H1 (cell line): ENCODE measurements at regions not wholly inside any gene's neighbourhood (a gene's known extent, or its start where the extent isn't known, plus 50 kb on each side); places are given as distances from the start of the nearest gene placed in this dataset.

Source experiments
- CTCF ChIA-PET: fragments of 300-600 bp; sonication (Branson Sonifier 250); formaldehyde crosslinking; loops from one replicate; lab custom pipeline; 2021; ENCODE audit not compliant: partially characterized antibody; lab: Charles Lee
- POLR2A ChIA-PET: fragments of 300-600 bp; sonication (Branson Sonifier 250); formaldehyde crosslinking; loops from one replicate; lab custom pipeline; 2021; ENCODE audit warnings: inconsistent platforms; ENCODE audit not compliant: partially characterized antibody; lab: Charles Lee
- DNase-seq, 2 experiments: peaks; one replicate each; pipeline versions ENCODE4 v3.0.0 to v3.0.0-alpha.2; 2010 to 2022; ENCODE audit warnings: low spot score in 2 of 2, low read depth in 1 of 2, mixed read lengths in 1 of 2
- FAIRE-seq: peaks from 2 replicates; lab custom pipeline; 2011; peaks lifted over from hg19 to GRCh38; lab: Jason Lieb, UNC
- H2AFZ ChIP-seq: 2 replicates; pipeline ENCODE4 v1.8.1; 2012; ENCODE audit warnings: low read length, inconsistent platforms
- H2AK5ac ChIP-seq: 2 replicates; pipeline ENCODE4 v1.6.1; 2013; ENCODE audit warnings: low read depth, low read length
- H2BK120ac ChIP-seq: replicated peaks from 2 replicates; pipeline ENCODE3; 2013; ENCODE audit warnings: low read depth, low read length, inconsistent platforms
- H2BK12ac ChIP-seq: 2 replicates; pipeline ENCODE4 v1.6.1; 2013; ENCODE audit warnings: low read depth, low read length
- H2BK15ac ChIP-seq: 2 replicates; pipeline ENCODE4 v1.6.1; 2013; ENCODE audit warnings: low read length
- H2BK20ac ChIP-seq: 2 replicates; pipeline ENCODE4 v1.6.1; 2013; ENCODE audit warnings: low read length
- H2BK5ac ChIP-seq: 2 replicates; pipeline ENCODE4 v1.6.1; 2013; ENCODE audit warnings: low read depth, low read length
- H3K14ac ChIP-seq: 2 replicates; pipeline ENCODE4 v1.6.1; 2013; ENCODE audit warnings: inconsistent platforms; ENCODE audit not compliant: insufficient read length
- H3K18ac ChIP-seq: 2 replicates; pipeline ENCODE4 v1.6.1; 2013; ENCODE audit warnings: low read length; ENCODE audit errors: extremely low read depth
- H3K23ac ChIP-seq: 2 replicates; pipeline ENCODE4 v1.6.1; 2013; ENCODE audit warnings: inconsistent platforms; ENCODE audit not compliant: insufficient read length
- H3K23me2 ChIP-seq: 2 replicates; pipeline ENCODE4 v1.6.1; 2013; ENCODE audit warnings: low read depth, low read length
- H3K27ac ChIP-seq: 2 replicates; pipeline ENCODE4 v1.6.1; 2011; ENCODE audit warnings: low read depth, low read length, inconsistent platforms
- H3K27me3 ChIP-seq, 4 experiments: replicated peaks in 1 of 4; 1 replicate in 1 of 4; 2 replicates in 3 of 4; pipeline versions ENCODE4 v1.6.1 to v1.8.1; 2011 to 2013; ENCODE audit warnings: low read length in 3 of 4, mild to moderate bottlenecking in 3 of 4, inconsistent platforms in 2 of 4, mixed read lengths in 2 of 4, moderate library complexity in 1 of 4; ENCODE audit not compliant: control insufficient read depth in 3 of 4, insufficient read depth in 3 of 4; ENCODE audit errors: extremely low read depth in 1 of 4
- H3K36me3 ChIP-seq, 4 experiments: 2 replicates each; pipeline versions ENCODE4 v1.6.1 to v1.8.1; 2011 to 2013; ENCODE audit warnings: mild to moderate bottlenecking in 4 of 4, low read length in 3 of 4, moderate library complexity in 2 of 4, control low read depth in 1 of 4, inconsistent platforms in 1 of 4; ENCODE audit not compliant: insufficient read depth in 4 of 4, control insufficient read depth in 2 of 4
- H3K4ac ChIP-seq: replicated peaks from 2 replicates; pipeline ENCODE3; 2013; ENCODE audit warnings: low read length, low read depth, mixed read lengths, inconsistent platforms; ENCODE audit not compliant: insufficient read length
- H3K4me1 ChIP-seq, 4 experiments: replicated peaks in 1 of 4; 1 replicate in 1 of 4; 2 replicates in 3 of 4; pipeline versions ENCODE4 v1.6.1 to v1.8.1; 2011 to 2013; ENCODE audit warnings: low read length in 3 of 4, inconsistent platforms in 2 of 4, mixed read lengths in 1 of 4; ENCODE audit not compliant: insufficient read depth in 4 of 4, control insufficient read depth in 3 of 4
- H3K4me2 ChIP-seq, 2 experiments: 2 replicates each; pipeline versions ENCODE4 v1.6.1 to v1.8.1; 2011 to 2013; ENCODE audit warnings: low read depth in 2 of 2, low read length in 2 of 2, control low read depth in 1 of 2, inconsistent platforms in 1 of 2, mild to moderate bottlenecking in 1 of 2; ENCODE audit not compliant: insufficient read depth in 1 of 2
- H3K4me3 ChIP-seq, 4 experiments: fragments of 200-600, 300-600 bp in 1 of 4; sonication (generic), shearing (Covaris generic), sonication (Bioruptor Twin) in 1 of 4; 2 replicates each; pipeline versions ENCODE4 v1.5.1 to v1.8.1; 2011 to 2016; ENCODE audit warnings: low read length in 4 of 4, low read depth in 3 of 4, control low read depth in 2 of 4, inconsistent platforms in 2 of 4, mild to moderate bottlenecking in 2 of 4, mixed read lengths in 1 of 4, moderate library complexity in 1 of 4; ENCODE audit not compliant: insufficient read depth in 2 of 4; ENCODE audit errors: extremely low read depth in 1 of 4
- H3K56ac ChIP-seq: replicated peaks from 2 replicates; pipeline ENCODE3; 2013; ENCODE audit warnings: low read depth, mild to moderate bottlenecking, mixed read lengths, low read length, inconsistent platforms; ENCODE audit not compliant: insufficient read length
- H3K79me1 ChIP-seq: 2 replicates; pipeline ENCODE4 v1.6.1; 2013; ENCODE audit warnings: low read depth, low read length, control low read depth
- H3K79me2 ChIP-seq, 2 experiments: 2 replicates each; pipeline versions ENCODE4 v1.6.1 to v1.8.1; 2012 to 2013; ENCODE audit warnings: low read length in 2 of 2, mild to moderate bottlenecking in 2 of 2, inconsistent platforms in 1 of 2; ENCODE audit not compliant: insufficient read depth in 2 of 2, control insufficient read depth in 1 of 2
- H3K9ac ChIP-seq, 4 experiments: replicated peaks in 1 of 4; 1 replicate in 1 of 4; 2 replicates in 3 of 4; pipeline versions ENCODE4 v1.6.1 to v1.8.1; 2011 to 2013; ENCODE audit warnings: low read depth in 3 of 4, low read length in 3 of 4, control low read depth in 2 of 4, mild to moderate bottlenecking in 2 of 4, moderate library complexity in 2 of 4, inconsistent platforms in 1 of 4; ENCODE audit errors: extremely low read depth in 1 of 4
- H3K9me3 ChIP-seq, 2 experiments: 2 replicates each; pipeline versions ENCODE4 v1.6.1 to v1.8.1; 2012 to 2013; ENCODE audit warnings: mild to moderate bottlenecking in 2 of 2, moderate library complexity in 2 of 2, control low read depth in 1 of 2, inconsistent platforms in 1 of 2, low read depth in 1 of 2, low read length in 1 of 2, mixed read lengths in 1 of 2; ENCODE audit not compliant: insufficient read depth in 2 of 2
- H4K20me1 ChIP-seq, 2 experiments: replicated peaks in 1 of 2; 2 replicates each; pipeline versions ENCODE3 to v1.8.1; 2011 to 2013; ENCODE audit warnings: inconsistent platforms in 2 of 2, low read length in 2 of 2, mild to moderate bottlenecking in 1 of 2; ENCODE audit not compliant: insufficient read depth in 2 of 2, control insufficient read depth in 1 of 2
- H4K5ac ChIP-seq: 2 replicates; pipeline ENCODE4 v1.6.1; 2013; ENCODE audit warnings: low read length, low read depth, mixed read lengths, inconsistent platforms; ENCODE audit not compliant: insufficient read length
- H4K8ac ChIP-seq: 2 replicates; pipeline ENCODE4 v1.8.0; 2013; ENCODE audit warnings: mild to moderate bottlenecking, moderate library complexity, low read length, inconsistent platforms; ENCODE audit not compliant: insufficient read depth; ENCODE audit errors: extremely low read depth
- H4K91ac ChIP-seq: replicated peaks from 2 replicates; pipeline ENCODE3; 2013; ENCODE audit warnings: low read length, mixed read lengths, inconsistent platforms; ENCODE audit not compliant: insufficient read length
- CEBPB ChIP-seq: IDR thresholded peaks from 2 replicates; pipeline ENCODE4 v1.6.1; 2012; ENCODE audit warnings: low read depth, low read length
- GABPA ChIP-seq: IDR thresholded peaks from 2 replicates; pipeline ENCODE4 v1.6.1; 2011; ENCODE audit warnings: mild to moderate bottlenecking, low read length, moderate library complexity, borderline replicate concordance; ENCODE audit not compliant: insufficient read depth
- HDAC2 ChIP-seq, 2 experiments: fragments of 300-600 bp in 1 of 2; sonication (generic) in 1 of 2; IDR thresholded peaks; 2 replicates each; pipeline ENCODE4 v1.6.1; 2011 to 2012; ENCODE audit warnings: low read depth in 2 of 2, low read length in 2 of 2, mild to moderate bottlenecking in 2 of 2, moderate library complexity in 2 of 2, borderline replicate concordance in 1 of 2, inconsistent platforms in 1 of 2
- KDM4A ChIP-seq: IDR thresholded peaks from one replicate; pipeline ENCODE4 v1.7.1; 2012; ENCODE audit warnings: low read depth, mild to moderate bottlenecking, moderate library complexity, low read length, inconsistent platforms; ENCODE audit not compliant: severe bottlenecking
- POU5F1 ChIP-seq: IDR thresholded peaks from 2 replicates; pipeline ENCODE4 v1.6.1; 2011; ENCODE audit warnings: low read depth, mild to moderate bottlenecking, low read length, moderate library complexity
- RBBP5 ChIP-seq: IDR thresholded peaks from 2 replicates; pipeline ENCODE4 v1.7.1; 2012; ENCODE audit warnings: low read depth, mild to moderate bottlenecking, inconsistent platforms, low read length, moderate library complexity, borderline replicate concordance
- SAP30 ChIP-seq: fragments of 300-600 bp; sonication (generic); IDR thresholded peaks from 2 replicates; pipeline ENCODE4 v1.7.1; 2012; ENCODE audit warnings: low read length, moderate library complexity, mild to moderate bottlenecking, inconsistent platforms; ENCODE audit not compliant: insufficient read depth, insufficient replicate concordance
- SP4 ChIP-seq: IDR thresholded peaks from 2 replicates; pipeline ENCODE4 v1.6.1; 2012; ENCODE audit warnings: low read length, inconsistent platforms
- SRF ChIP-seq: IDR thresholded peaks from 2 replicates; pipeline ENCODE4 v1.6.1; 2011; ENCODE audit warnings: mild to moderate bottlenecking, low read depth, low read length, moderate library complexity
- SUZ12 ChIP-seq: fragments of 200-600 bp; sonication (generic); IDR thresholded peaks from 2 replicates; pipeline ENCODE4 v1.6.1; 2012; ENCODE audit warnings: mild to moderate bottlenecking, inconsistent platforms, low read length, moderate library complexity, mixed read lengths
- TBP ChIP-seq: IDR thresholded peaks from 2 replicates; pipeline ENCODE4 v1.6.1; 2011; ENCODE audit warnings: low read depth, low read length, improper control_type of control experiment

DNA sequence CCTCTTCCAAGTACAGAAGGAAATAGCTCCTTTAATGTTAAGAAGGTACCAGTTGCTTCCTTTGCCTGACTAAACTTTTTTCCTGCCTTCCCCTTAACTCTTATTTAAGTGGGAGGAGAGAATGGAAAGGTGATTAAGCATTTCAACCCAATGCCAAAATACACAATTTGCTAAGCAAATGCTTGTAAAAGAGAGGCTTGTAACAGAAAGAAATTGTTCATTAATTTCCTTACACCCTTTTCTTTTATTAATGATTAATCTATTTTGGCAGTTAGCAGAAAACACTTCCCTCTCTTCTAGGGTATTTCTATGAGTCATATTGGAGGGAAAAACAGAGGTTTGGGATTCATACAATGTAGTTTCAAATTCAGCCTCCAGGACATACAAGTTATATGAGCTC, 427.6 kb upstream of the FAT3 start:
- ChIA-PET CTCF (interaction anchor here (1.0 kb wide), 1 partner anchor 22 kb away, joined by 3 read pairs; no protein-coding TSS in a partner anchor), POLR2A (no interaction called here)
- Histone ChIP-seq H2BK12ac (no peak overlapping the region), H3K23ac (no peak overlapping the region), H3K4me2 (no peak overlapping the region), H4K5ac (no peak overlapping the region), H3K4me1 (no peaks in the 10 kb centered on the region; a peak in 1 of 7 replicates), H3K4ac (no peak overlapping the region), H3K18ac (no peak overlapping the region), H3K79me2 (no peaks in the 10 kb centered on the region), H2BK20ac (no peak overlapping the region), H3K79me1 (no peaks in the 10 kb centered on the region), H4K20me1 (no peaks in the 10 kb centered on the region), H3K14ac (no peak overlapping the region), H4K8ac (no peak overlapping the region), H3K56ac (no peak overlapping the region), H3K27ac (no peak overlapping the region), H3K23me2 (no peaks in the 10 kb centered on the region), H3K9me3 (no peaks in the 10 kb centered on the region; a peak in 1 of 4 replicates), H2BK5ac (no peak overlapping the region), H4K91ac (no peak overlapping the region), H2BK15ac (no peak overlapping the region), H3K9ac (no peak overlapping the region), H2AK5ac (no peak overlapping the region), H2BK120ac (no peak overlapping the region), H3K27me3 (no peaks in the 10 kb centered on the region), H3K36me3 (no peaks in the 10 kb centered on the region), H3K4me3 (no peak overlapping the region), H2AFZ (no peak overlapping the region)
- no peak for TF ChIP-seq GABPA
- no peak for TF ChIP-seq TBP
- no peak for TF ChIP-seq HDAC2 (IDR thresholded peaks at IDR 0.05; ENCODE audit: borderline replicate concordance in 1 of 2, low read depth in 2 of 2, low read length in 2 of 2)
- TF ChIP-seq POU5F1: no peak
- no peak for TF ChIP-seq SUZ12
- no peak for TF ChIP-seq SAP30
- no peak for TF ChIP-seq RBBP5
- TF ChIP-seq KDM4A: no peak
- no peak for TF ChIP-seq CEBPB
- no peak for TF ChIP-seq SP4
- TF ChIP-seq SRF: no peak
- FAIRE-seq (no peak), DNase-seq (no peak)
